Natural killer cell (primary cell): ENCODE measurements at regions not wholly inside any gene's neighbourhood (a gene's known extent, or its start where the extent isn't known, plus 50 kb on each side); places are given as distances from the start of the nearest gene placed in this dataset.

Source experiments
- ATAC-seq, 3 donors: fragments of 150-1000 bp in 2 of 3; fragments of 200-7000 bp in 1 of 3; cut with Tn5 transposase; 1 replicate in 1 of 3; 2 replicates in 2 of 3; pipeline ENCODE4 v1.10.0; 2021; ENCODE audit warnings: mild to moderate bottlenecking in 2 of 3, moderate library complexity in 2 of 3
- DNase-seq, 2 donors: peaks; one replicate each; pipeline versions ENCODE4 v3.0.0 to v3.0.0-alpha.2; 2013 to 2021; ENCODE audit warnings: mixed read lengths in 1 of 2
- H3K27ac ChIP-seq: one replicate; pipeline ENCODE4 v1.5.1; 2013; ENCODE audit warnings: mild to moderate bottlenecking, low read length
- H3K27me3 ChIP-seq: one replicate; pipeline ENCODE4 v1.6.1; 2013; ENCODE audit warnings: low read length; ENCODE audit not compliant: control insufficient read depth, insufficient read depth
- H3K36me3 ChIP-seq: one replicate; pipeline ENCODE4 v1.6.1; 2013; ENCODE audit warnings: low read length; ENCODE audit not compliant: control insufficient read depth, insufficient read depth
- H3K4me1 ChIP-seq: one replicate; pipeline ENCODE4 v1.6.1; 2013; ENCODE audit warnings: low read length; ENCODE audit not compliant: control insufficient read depth, insufficient read depth
- H3K4me3 ChIP-seq: one replicate; pipeline ENCODE4 v1.5.1; 2013; ENCODE audit warnings: low read length
- H3K9me3 ChIP-seq: one replicate; pipeline ENCODE4 v1.6.1; 2013; ENCODE audit warnings: low read length; ENCODE audit not compliant: control insufficient read depth, insufficient read depth
- H3K27ac Mint-ChIP-seq, 2 donors: one replicate each; pipeline ENCODE4 v1.8.0; 2022; ENCODE audit warnings: mild to moderate bottlenecking in 2 of 2, mixed read lengths in 2 of 2, moderate library complexity in 1 of 2
- H3K27me3 Mint-ChIP-seq, 2 donors: one replicate each; pipeline ENCODE4 v1.8.0; 2022; ENCODE audit warnings: low read depth in 2 of 2, mixed read lengths in 2 of 2
- H3K36me3 Mint-ChIP-seq: one replicate; pipeline ENCODE4 v1.8.0; 2022; ENCODE audit warnings: mixed read lengths
- H3K4me1 Mint-ChIP-seq, 2 donors: one replicate each; pipeline ENCODE4 v1.8.0; 2022; ENCODE audit warnings: mixed read lengths in 2 of 2
- H3K4me3 Mint-ChIP-seq: one replicate; pipeline ENCODE4 v1.8.0; 2022; ENCODE audit warnings: mild to moderate bottlenecking, moderate library complexity, mixed read lengths
- H3K9me3 Mint-ChIP-seq, 2 donors: one replicate each; pipeline ENCODE4 v1.8.0; 2022; ENCODE audit warnings: mixed read lengths in 2 of 2
- CTCF ChIP-seq: fragments of 200-600 bp; IDR thresholded peaks from one replicate; pipeline ENCODE4 v1.8.0; 2022; ENCODE audit warnings: antibody characterized with exemption
- WGBS: methylation state at CpG from one replicate; pipeline ENCODE4 v1.1.7; 2013; ENCODE audit warnings: missing lambda C conversion rate; ENCODE audit not compliant: insufficient coverage; 5-methylcytosine and 5-hydroxymethylcytosine counted together
- intact Hi-C: fragments of 100-400 bp; cut with micrococcal nuclease; formaldehyde crosslinking; loops from one replicate; pipeline ENCODE4 v1.14.2; 2022

- Mint-ChIP-seq H3K9me3 (peaks cover 0 to 2% of the 10 kb centered on the region in 2 donors), H3K27ac (no peak overlapping the region), H3K4me3 (no peak overlapping the region), H3K4me1 (no peaks in the 10 kb centered on the region), H3K27me3 (no peaks in the 10 kb centered on the region), H3K36me3 (peaks cover 7% of the 10 kb centered on the region)
- intact Hi-C loops: no loop called here
- TF ChIP-seq CTCF: no peak
- no peak for ATAC-seq
- Histone ChIP-seq H3K27ac (no peak overlapping the region), H3K36me3 (no peaks in the 10 kb centered on the region), H3K27me3 (no peaks in the 10 kb centered on the region), H3K9me3 (no peaks in the 10 kb centered on the region), H3K4me1 (no peaks in the 10 kb centered on the region), H3K4me3 (no peak overlapping the region)
- WGBS: no CpG with 5 or more reads among the region's 2 CpGs
- DNase-seq: no peak
Measured at GRCh38 chr12:90828621-90829020, 126.4 kb downstream of the CCER1 start.

DNA sequence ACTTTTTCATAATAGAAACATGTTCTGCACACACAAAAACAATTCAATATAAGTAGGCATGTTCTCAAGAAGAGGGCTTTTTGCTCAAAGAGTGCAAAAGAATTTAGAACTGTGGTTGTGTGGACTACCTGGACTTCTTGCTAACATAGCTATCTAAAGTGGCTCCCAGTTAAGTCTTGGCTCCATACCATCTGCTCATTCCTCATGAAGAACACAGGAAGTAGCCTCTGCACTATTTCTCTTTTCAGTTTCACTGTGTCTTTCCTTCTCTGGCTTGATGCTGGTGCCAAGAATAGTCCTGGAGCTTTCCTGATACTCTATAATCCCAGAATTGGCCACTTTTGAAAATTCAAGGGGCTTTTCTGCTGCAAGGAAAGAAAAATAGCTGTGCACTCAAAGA, 127.4 kb downstream of the CCER1 start:
- no peak for TF ChIP-seq CTCF
- H3K36me3 Mint-ChIP-seq: peaks cover 7% of the 10 kb centered on the region
- no peaks in the 10 kb centered on the region for H3K27me3 Mint-ChIP-seq
- H3K4me3 Mint-ChIP-seq: no peak overlapping the region
- Histone ChIP-seq H3K36me3 (no peaks in the 10 kb centered on the region), H3K27ac (no peak overlapping the region), H3K4me3 (no peak overlapping the region), H3K9me3 (no peaks in the 10 kb centered on the region), H3K27me3 (no peaks in the 10 kb centered on the region), H3K4me1 (no peaks in the 10 kb centered on the region)
- H3K27ac Mint-ChIP-seq: no peak overlapping the region
- ATAC-seq (no peak), DNase-seq (no peak)
- intact Hi-C loops: no loop called here
- H3K9me3 Mint-ChIP-seq: peaks cover 0 to 2% of the 10 kb centered on the region in 2 donors
- no peaks in the 10 kb centered on the region for H3K4me1 Mint-ChIP-seq

DNA sequence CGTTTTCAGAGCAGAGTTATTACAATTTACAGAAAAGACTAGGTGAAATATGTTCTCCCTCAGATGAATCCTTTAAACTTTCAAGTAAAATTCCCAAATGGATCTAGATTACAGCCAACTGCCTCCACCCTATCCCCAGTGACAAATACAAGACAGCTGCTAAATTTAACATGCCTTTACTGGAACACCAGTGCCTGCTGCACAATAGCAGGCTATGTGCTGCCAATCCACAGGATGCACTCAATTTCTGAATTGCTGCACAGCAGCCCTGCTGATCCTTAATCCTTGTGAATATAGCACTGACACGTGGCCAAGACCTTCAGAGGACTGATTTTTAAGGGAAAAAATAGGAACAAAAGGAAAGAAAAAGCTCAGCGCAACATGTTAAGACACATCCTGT, 128.9 kb downstream of the CCER1 start:
- Mint-ChIP-seq H3K27me3 (no peaks in the 10 kb centered on the region), H3K4me1 (no peaks in the 10 kb centered on the region), H3K36me3 (peaks cover 7% of the 10 kb centered on the region), H3K9me3 (peaks cover 0 to 5% of the 10 kb centered on the region in 2 donors), H3K27ac (no peak overlapping the region), H3K4me3 (no peak overlapping the region)
- Histone ChIP-seq H3K36me3 (no peaks in the 10 kb centered on the region), H3K9me3 (no peaks in the 10 kb centered on the region), H3K27ac (no peak overlapping the region), H3K4me3 (no peak overlapping the region), H3K27me3 (no peaks in the 10 kb centered on the region), H3K4me1 (no peaks in the 10 kb centered on the region)
- DNase-seq (no peak), ATAC-seq (no peak)
- intact Hi-C loops: no loop called here
- WGBS: 84% methylated on average over 3 of the region's 3 CpGs
- no peak for TF ChIP-seq CTCF

DNA sequence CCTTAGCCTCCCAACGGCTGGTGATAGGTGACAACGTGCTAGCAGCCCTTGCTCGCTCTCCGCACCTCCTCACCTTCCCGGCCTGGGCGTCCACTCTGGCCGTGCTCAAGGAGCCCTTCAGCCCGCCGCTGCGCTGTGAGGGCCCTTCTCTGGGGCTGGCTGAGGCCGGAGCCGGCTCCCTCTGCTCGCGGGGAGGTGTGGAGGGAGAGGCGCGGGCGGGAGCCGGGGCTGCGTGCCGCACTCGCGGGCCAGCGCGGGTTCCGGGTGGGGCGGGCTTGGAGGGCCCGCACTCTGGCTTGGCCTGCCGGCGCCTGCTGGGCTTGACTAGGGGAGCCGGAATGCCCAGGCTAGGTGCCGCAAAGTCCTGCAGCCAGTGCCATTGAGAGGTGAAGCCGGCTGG, 131.1 kb downstream of the CCER1 start:
- no peaks in the 10 kb centered on the region for H3K27me3 ChIP-seq
- ATAC-seq (no peak), DNase-seq (no peak)
- WGBS: 94% methylated on average over 32 of the region's 32 CpGs
- no peak for TF ChIP-seq CTCF
- H3K4me3 ChIP-seq: no peak overlapping the region
- H3K36me3 ChIP-seq: no peaks in the 10 kb centered on the region
- no peak overlapping the region for H3K27ac ChIP-seq
- peaks cover 0 to 5% of the 10 kb centered on the region in 2 donors for H3K9me3 Mint-ChIP-seq
- H3K27me3 Mint-ChIP-seq: no peaks in the 10 kb centered on the region
- intact Hi-C loops: no loop called here
- no peak overlapping the region for H3K4me3 Mint-ChIP-seq
- no peak overlapping the region for H3K27ac Mint-ChIP-seq
- H3K4me1 Mint-ChIP-seq: no peaks in the 10 kb centered on the region
- no peaks in the 10 kb centered on the region for H3K4me1 ChIP-seq
- no peaks in the 10 kb centered on the region for H3K9me3 ChIP-seq
- peaks cover 7% of the 10 kb centered on the region for H3K36me3 Mint-ChIP-seq
